H9 (cell line): ENCODE measurements at regions not wholly inside any gene's neighbourhood (a gene's known extent, or its start where the extent isn't known, plus 50 kb on each side); places are given as distances from the start of the nearest gene placed in this dataset.

Experiments
- DNase-seq: peaks from one replicate; pipeline ENCODE4 v3.0.0-alpha.2; 2017
- H2AFZ ChIP-seq: one replicate; pipeline ENCODE4 v1.6.1; 2013; ENCODE audit warnings: mild to moderate bottlenecking, low read length, control low read depth, moderate library complexity
- H2AK5ac ChIP-seq: 2 replicates; pipeline ENCODE4 v1.6.1; 2013; ENCODE audit warnings: low read length, control low read depth, mixed read lengths; ENCODE audit not compliant: insufficient read length
- H2BK120ac ChIP-seq: one replicate; pipeline ENCODE4 v1.6.1; 2013; ENCODE audit warnings: low read depth, mild to moderate bottlenecking, low read length, control low read depth, inconsistent platforms; ENCODE audit not compliant: poor library complexity, severe bottlenecking
- H2BK12ac ChIP-seq: 2 replicates; pipeline ENCODE4 v1.6.1; 2013; ENCODE audit warnings: low read length, control low read depth, mixed read lengths, low read depth; ENCODE audit not compliant: insufficient read length
- H2BK15ac ChIP-seq: 2 replicates; pipeline ENCODE4 v1.6.1; 2013; ENCODE audit warnings: low read depth, low read length, control low read depth
- H2BK20ac ChIP-seq: one replicate; pipeline ENCODE4 v1.6.1; 2013; ENCODE audit warnings: low read depth, mild to moderate bottlenecking, low read length, control low read depth, inconsistent platforms; ENCODE audit not compliant: poor library complexity, severe bottlenecking
- H2BK5ac ChIP-seq: 2 replicates; pipeline ENCODE4 v1.6.1; 2013; ENCODE audit warnings: low read length, control low read depth, mixed read lengths; ENCODE audit not compliant: insufficient read length
- H3K14ac ChIP-seq: 2 replicates; pipeline ENCODE4 v1.6.1; 2013; ENCODE audit warnings: low read length, control low read depth; ENCODE audit not compliant: insufficient read depth
- H3K18ac ChIP-seq: 2 replicates; pipeline ENCODE4 v1.6.1; 2013; ENCODE audit warnings: low read depth, mild to moderate bottlenecking, mixed read lengths, low read length, control low read depth; ENCODE audit not compliant: insufficient read length
- H3K23ac ChIP-seq: 2 replicates; pipeline ENCODE4 v1.6.1; 2013; ENCODE audit warnings: low read length, control low read depth, mixed read lengths, low read depth; ENCODE audit not compliant: insufficient read length
- H3K23me2 ChIP-seq: 2 replicates; pipeline ENCODE4 v1.6.1; 2013; ENCODE audit warnings: low read depth, mild to moderate bottlenecking, mixed read lengths, low read length, control low read depth; ENCODE audit not compliant: insufficient read length, poor library complexity, severe bottlenecking
- H3K27ac ChIP-seq: 2 replicates; pipeline ENCODE4 v1.5.1; 2013; ENCODE audit warnings: low read length, control low read depth, mixed read lengths, low read depth; ENCODE audit not compliant: insufficient read length
- H3K27me3 ChIP-seq: 2 replicates; pipeline ENCODE4 v1.6.1; 2013; ENCODE audit warnings: low read length, control low read depth, inconsistent platforms; ENCODE audit not compliant: insufficient read depth
- H3K4ac ChIP-seq: 2 replicates; pipeline ENCODE4 v1.6.1; 2013; ENCODE audit warnings: low read depth, mild to moderate bottlenecking, control low read depth, inconsistent platforms, low read length, moderate library complexity
- H3K4me1 ChIP-seq: 2 replicates; pipeline ENCODE4 v1.6.1; 2013; ENCODE audit warnings: low read length, control low read depth, inconsistent platforms; ENCODE audit not compliant: insufficient read depth
- H3K4me2 ChIP-seq: 2 replicates; pipeline ENCODE4 v1.6.1; 2013; ENCODE audit warnings: low read length, control low read depth, mixed read lengths; ENCODE audit not compliant: insufficient read length, insufficient read depth
- H3K56ac ChIP-seq: 2 replicates; pipeline ENCODE4 v1.6.1; 2013; ENCODE audit warnings: low read depth, mild to moderate bottlenecking, mixed read lengths, low read length, control low read depth; ENCODE audit not compliant: insufficient read length
- H3K79me1 ChIP-seq: 2 replicates; pipeline ENCODE4 v1.6.1; 2013; ENCODE audit warnings: low read depth, mild to moderate bottlenecking, moderate library complexity, low read length, control low read depth, inconsistent platforms; ENCODE audit not compliant: insufficient read depth, poor library complexity, severe bottlenecking
- H3K79me2 ChIP-seq: 2 replicates; pipeline ENCODE4 v1.6.1; 2013; ENCODE audit warnings: low read length, control low read depth, inconsistent platforms; ENCODE audit not compliant: insufficient read depth
- H3K9ac ChIP-seq: 2 replicates; pipeline ENCODE4 v1.6.1; 2013; ENCODE audit warnings: low read length, control low read depth, mixed read lengths; ENCODE audit not compliant: insufficient read length; ENCODE audit errors: extremely low read depth
- H3K9me3 ChIP-seq: one replicate; pipeline ENCODE4 v1.6.1; 2013; ENCODE audit warnings: low read depth, low read length, inconsistent platforms; ENCODE audit not compliant: control insufficient read depth
- H3T11ph ChIP-seq: one replicate; pipeline ENCODE4 v1.6.1; 2013; ENCODE audit warnings: mild to moderate bottlenecking, low read length, control low read depth, inconsistent platforms
- H4K20me1 ChIP-seq: one replicate; pipeline ENCODE4 v1.6.1; 2013; ENCODE audit not compliant: control insufficient read depth, insufficient read length, insufficient read depth
- H4K5ac ChIP-seq: 2 replicates; pipeline ENCODE4 v1.6.1; 2013; ENCODE audit warnings: low read depth, mild to moderate bottlenecking, mixed read lengths, low read length, control low read depth; ENCODE audit not compliant: insufficient read length
- H4K8ac ChIP-seq: replicated peaks from 2 replicates; pipeline ENCODE4 v1.6.1; 2013; ENCODE audit warnings: low read length, control low read depth, mixed read lengths, low read depth; ENCODE audit not compliant: insufficient read length
- H4K91ac ChIP-seq: 2 replicates; pipeline ENCODE4 v1.6.1; 2013; ENCODE audit warnings: low read depth, mild to moderate bottlenecking, moderate library complexity, mixed read lengths, low read length, control low read depth; ENCODE audit not compliant: insufficient read length
- H3K27ac Mint-ChIP-seq, 3 experiments: 2 replicates in 2 of 3; 3 replicates in 1 of 3; pipeline ENCODE4 v1.8.0; 2020 to 2021; ENCODE audit warnings: mixed read lengths in 3 of 3, mild to moderate bottlenecking in 1 of 3, moderate library complexity in 1 of 3
- H3K27me3 Mint-ChIP-seq: 2 replicates; pipeline ENCODE4 v1.8.0; 2021; ENCODE audit warnings: low read depth, mild to moderate bottlenecking, moderate library complexity, mixed read lengths
- H3K36me3 Mint-ChIP-seq, 3 experiments: 2 replicates in 2 of 3; 3 replicates in 1 of 3; pipeline ENCODE4 v1.8.0; 2020 to 2021; ENCODE audit warnings: low read depth in 3 of 3, mixed read lengths in 3 of 3; ENCODE audit not compliant: insufficient read depth in 1 of 3
- H3K4me1 Mint-ChIP-seq, 2 experiments: 2 replicates each; pipeline ENCODE4 v1.8.0; 2020; ENCODE audit warnings: mixed read lengths in 2 of 2
- H3K4me3 Mint-ChIP-seq, 2 experiments: 2 replicates in 1 of 2; 3 replicates in 1 of 2; pipeline ENCODE4 v1.8.0; 2020 to 2021; ENCODE audit warnings: mild to moderate bottlenecking in 2 of 2, mixed read lengths in 2 of 2, moderate library complexity in 1 of 2
- H3K9me3 Mint-ChIP-seq, 2 experiments: 2 replicates in 1 of 2; 3 replicates in 1 of 2; pipeline ENCODE4 v1.8.0; 2020; ENCODE audit warnings: mild to moderate bottlenecking in 2 of 2, mixed read lengths in 2 of 2, moderate library complexity in 1 of 2
- WGBS: extraction: QIAGEN DNeasy Blood & Tissue Kit; methylation state at CpG from one replicate; pipeline ENCODE4 v1.1.7; 2013; ENCODE audit warnings: missing lambda C conversion rate, low lambda C conversion rate, mixed read lengths; ENCODE audit not compliant: insufficient read length; ENCODE audit errors: extremely low coverage; 5-methylcytosine and 5-hydroxymethylcytosine counted together
- TF ChIP-seq, protein P1 (sequence below): fragments of 200-600 bp; sonication (generic); conservative IDR thresholded peaks from 3 replicates; pipeline ENCODE4 v1.8.0; 2021; ENCODE audit warnings: antibody characterized with exemption, mild to moderate bottlenecking

DNA sequence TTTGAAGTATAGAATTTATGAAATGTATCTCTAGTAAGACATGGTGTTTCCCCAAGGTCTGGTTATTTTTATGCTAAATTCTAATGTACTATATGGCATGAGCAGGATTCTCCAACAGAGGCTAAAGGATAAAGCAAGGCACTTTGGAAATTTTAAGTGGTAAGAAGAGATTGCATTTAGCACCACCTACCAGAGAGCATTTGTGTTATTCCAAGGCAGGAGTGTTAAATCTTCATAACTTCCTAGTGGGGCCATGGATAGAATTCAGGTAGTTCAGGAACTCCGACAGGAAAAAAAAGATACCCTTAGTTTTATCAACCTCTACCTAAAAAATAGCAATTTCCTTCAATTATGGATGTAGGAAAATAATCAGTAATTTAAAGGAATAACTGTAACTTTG is 497.4 kb upstream of the CRIM1 start:
- Histone ChIP-seq H3K9me3 (no peaks in the 10 kb centered on the region), H3K79me2 (no peaks in the 10 kb centered on the region), H3K9ac (no peak overlapping the region), H2BK15ac (no peak overlapping the region), H2AFZ (no peak overlapping the region), H2AK5ac (no peak overlapping the region), H3K56ac (no peak overlapping the region), H3K4me2 (no peak overlapping the region), H3K4ac (no peak overlapping the region), H4K5ac (no peak overlapping the region), H3K79me1 (no peaks in the 10 kb centered on the region), H4K20me1 (no peaks in the 10 kb centered on the region), H2BK120ac (no peak overlapping the region), H2BK20ac (no peak overlapping the region), H2BK12ac (no peak overlapping the region), H3K14ac (no peak overlapping the region), H3K23me2 (no peaks in the 10 kb centered on the region), H3K23ac (no peak overlapping the region), H3K27ac (no peak overlapping the region), H2BK5ac (no peak overlapping the region), H3K4me1 (no peaks in the 10 kb centered on the region; the same call in 1 of the 2 replicates), H4K8ac (no peak overlapping the region), H4K91ac (no peak overlapping the region), H3K27me3 (no peaks in the 10 kb centered on the region), H3K18ac (no peak overlapping the region), H3T11ph (no peak overlapping the region)
- H3K4me3 Mint-ChIP-seq: no peak overlapping the region
- H3K27ac Mint-ChIP-seq: no peak overlapping the region
- peaks cover 6% of the 10 kb centered on the region in 2 experiments for H3K4me1 Mint-ChIP-seq
- TF ChIP-seq, protein P1, sequence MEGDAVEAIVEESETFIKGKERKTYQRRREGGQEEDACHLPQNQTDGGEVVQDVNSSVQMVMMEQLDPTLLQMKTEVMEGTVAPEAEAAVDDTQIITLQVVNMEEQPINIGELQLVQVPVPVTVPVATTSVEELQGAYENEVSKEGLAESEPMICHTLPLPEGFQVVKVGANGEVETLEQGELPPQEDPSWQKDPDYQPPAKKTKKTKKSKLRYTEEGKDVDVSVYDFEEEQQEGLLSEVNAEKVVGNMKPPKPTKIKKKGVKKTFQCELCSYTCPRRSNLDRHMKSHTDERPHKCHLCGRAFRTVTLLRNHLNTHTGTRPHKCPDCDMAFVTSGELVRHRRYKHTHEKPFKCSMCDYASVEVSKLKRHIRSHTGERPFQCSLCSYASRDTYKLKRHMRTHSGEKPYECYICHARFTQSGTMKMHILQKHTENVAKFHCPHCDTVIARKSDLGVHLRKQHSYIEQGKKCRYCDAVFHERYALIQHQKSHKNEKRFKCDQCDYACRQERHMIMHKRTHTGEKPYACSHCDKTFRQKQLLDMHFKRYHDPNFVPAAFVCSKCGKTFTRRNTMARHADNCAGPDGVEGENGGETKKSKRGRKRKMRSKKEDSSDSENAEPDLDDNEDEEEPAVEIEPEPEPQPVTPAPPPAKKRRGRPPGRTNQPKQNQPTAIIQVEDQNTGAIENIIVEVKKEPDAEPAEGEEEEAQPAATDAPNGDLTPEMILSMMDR: no peak
- no peak for DNase-seq
- H3K27me3 Mint-ChIP-seq: no peaks in the 10 kb centered on the region
- no CpG with 5 or more reads among the region's 1 CpG for WGBS
- no peaks in the 10 kb centered on the region for H3K36me3 Mint-ChIP-seq
- no peaks in the 10 kb centered on the region; a peak in 1 of 5 replicates for H3K9me3 Mint-ChIP-seq
